ENCODE measurements at regions not wholly inside any gene's neighbourhood (a gene's known extent, or its start where the extent isn't known, plus 50 kb on each side); places are given as distances from the start of the nearest gene placed in this dataset.

- peak in 1 of 2 experiments; percentile 77 for DNase-seq (ENCODE audit: low read depth in 1 of 2, low spot score in 1 of 2)
- TF ChIP-seq SPI1 (IDR thresholded peaks at IDR 0.05; ENCODE audit: borderline replicate concordance, low read depth) = no peak
- TF ChIP-seq POLR2AphosphoS5 (IDR thresholded peaks at IDR 0.05; ENCODE audit: low read depth) = no peak
- no peak for TF ChIP-seq CTCF (IDR thresholded peaks at IDR 0.05; ENCODE audit: insufficient read depth, low read length)
- TF ChIP-seq GABPA (IDR thresholded peaks at IDR 0.05; ENCODE audit: low read depth) = no peak
- Histone ChIP-seq H3K27ac (replicated peaks) (no peak overlapping the region), H3K4me3 (replicated peaks; ENCODE audit: insufficient read depth, low read length) (no peak overlapping the region), H3K27me3 (ENCODE audit: insufficient read depth, poor library complexity, severe bottlenecking) (no peaks in the 10 kb centered on the region)
Observed at GRCh38 chrX:131734621-131735020, 190.7 kb downstream of the OR13H1 start.

- TF ChIP-seq POLR2AphosphoS5 (IDR thresholded peaks at IDR 0.05; ENCODE audit: low read depth) (no peak), REST (IDR thresholded peaks at IDR 0.05; ENCODE audit: insufficient replicate concordance, low read depth) (no peak), GABPA (IDR thresholded peaks at IDR 0.05; ENCODE audit: low read depth) (no peak), SPI1 (IDR thresholded peaks at IDR 0.05; ENCODE audit: borderline replicate concordance, low read depth) (no peak), CTCF (IDR thresholded peaks at IDR 0.05; ENCODE audit: insufficient read depth, low read length) (no peak)
- H3K27ac ChIP-seq (replicated peaks) = no peak overlapping the region
Observed at GRCh38 chrX:131735127-131735526, 191.3 kb downstream of the OR13H1 start.

GRCh38 chrX:131739823-131740222 lies 195.9 kb downstream of the OR13H1 start:
- Histone ChIP-seq H3K27ac (replicated peaks) (peak overlapping the region; percentile 90), H3K27me3 (ENCODE audit: insufficient read depth, poor library complexity, severe bottlenecking) (no peaks in the 10 kb centered on the region), H3K4me3 (replicated peaks; ENCODE audit: insufficient read depth, low read length) (no peak overlapping the region)
- peak in 1 of 2 experiments; percentile 67 for DNase-seq (ENCODE audit: low read depth in 1 of 2, low spot score in 1 of 2)
- TF ChIP-seq GABPA (IDR thresholded peaks at IDR 0.05; ENCODE audit: low read depth) = no peak

More at GRCh38 chrX:131735127-131735526, 191.3 kb downstream of the OR13H1 start:
- DNase-seq (ENCODE audit: low read depth in 1 of 2, low spot score in 1 of 2) = no peak
- Histone ChIP-seq H3K27me3 (ENCODE audit: insufficient read depth, poor library complexity, severe bottlenecking) (no peaks in the 10 kb centered on the region), H3K4me3 (replicated peaks; ENCODE audit: insufficient read depth, low read length) (no peak overlapping the region)

- DNase-seq (ENCODE audit: low read depth in 1 of 2, low spot score in 1 of 2) = peak in 1 of 2 experiments; percentile 83
- H3K4me3 ChIP-seq (replicated peaks; ENCODE audit: insufficient read depth, low read length) = no peak overlapping the region
- peak overlapping the region; percentile 90 for H3K27ac ChIP-seq (replicated peaks)
- H3K27me3 ChIP-seq (ENCODE audit: insufficient read depth, poor library complexity, severe bottlenecking) = no peaks in the 10 kb centered on the region
- TF ChIP-seq GABPA (IDR thresholded peaks at IDR 0.05; ENCODE audit: low read depth) = no peak
- TF ChIP-seq REST (IDR thresholded peaks at IDR 0.05; ENCODE audit: insufficient replicate concordance, low read depth) = no peak
- no peak for TF ChIP-seq CTCF (IDR thresholded peaks at IDR 0.05; ENCODE audit: insufficient read depth, low read length)
- TF ChIP-seq POLR2AphosphoS5 (IDR thresholded peaks at IDR 0.05; ENCODE audit: low read depth) = no peak
- no peak for TF ChIP-seq SPI1 (IDR thresholded peaks at IDR 0.05; ENCODE audit: borderline replicate concordance, low read depth)
Observed at GRCh38 chrX:131741103-131741581, 197.3 kb downstream of the OR13H1 start.
